VCaP (cell line): ENCODE measurements at regions not wholly inside any gene's neighbourhood (a gene's known extent, or its start where the extent isn't known, plus 50 kb on each side); places are given as distances from the start of the nearest gene placed in this dataset.

Experiments
- H3K27ac ChIP-seq: fragments of 450-650 bp; 2 replicates; pipeline ENCODE4 v1.5.1; 2017
- TF ChIP-seq, protein P1 (sequence below): fragments of 450-650 bp; conservative IDR thresholded peaks from 2 replicates; pipeline ENCODE4 v1.5.1; 2017; ENCODE audit warnings: mild to moderate bottlenecking, moderate library complexity

DNA sequence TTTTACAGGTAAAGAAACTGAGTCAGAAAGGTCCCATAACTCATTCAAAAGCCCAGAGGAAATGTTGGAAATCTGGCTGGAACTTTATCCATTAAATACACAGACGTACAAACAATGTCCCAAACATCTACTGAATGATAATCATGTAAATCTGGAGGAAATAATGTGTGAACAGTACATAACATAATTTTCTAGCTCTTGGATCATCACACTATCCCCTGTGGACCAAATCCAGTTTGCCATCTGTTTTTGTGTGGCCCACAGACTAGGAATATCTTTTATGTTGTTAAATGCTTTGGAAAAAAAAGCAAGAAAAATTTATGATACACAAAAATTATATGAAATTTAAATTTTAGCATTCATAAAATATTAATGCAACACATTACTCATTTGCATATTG, 389.9 kb upstream of the SOX9 start:
- no peak overlapping the region for H3K27ac ChIP-seq
- TF ChIP-seq, protein P1, sequence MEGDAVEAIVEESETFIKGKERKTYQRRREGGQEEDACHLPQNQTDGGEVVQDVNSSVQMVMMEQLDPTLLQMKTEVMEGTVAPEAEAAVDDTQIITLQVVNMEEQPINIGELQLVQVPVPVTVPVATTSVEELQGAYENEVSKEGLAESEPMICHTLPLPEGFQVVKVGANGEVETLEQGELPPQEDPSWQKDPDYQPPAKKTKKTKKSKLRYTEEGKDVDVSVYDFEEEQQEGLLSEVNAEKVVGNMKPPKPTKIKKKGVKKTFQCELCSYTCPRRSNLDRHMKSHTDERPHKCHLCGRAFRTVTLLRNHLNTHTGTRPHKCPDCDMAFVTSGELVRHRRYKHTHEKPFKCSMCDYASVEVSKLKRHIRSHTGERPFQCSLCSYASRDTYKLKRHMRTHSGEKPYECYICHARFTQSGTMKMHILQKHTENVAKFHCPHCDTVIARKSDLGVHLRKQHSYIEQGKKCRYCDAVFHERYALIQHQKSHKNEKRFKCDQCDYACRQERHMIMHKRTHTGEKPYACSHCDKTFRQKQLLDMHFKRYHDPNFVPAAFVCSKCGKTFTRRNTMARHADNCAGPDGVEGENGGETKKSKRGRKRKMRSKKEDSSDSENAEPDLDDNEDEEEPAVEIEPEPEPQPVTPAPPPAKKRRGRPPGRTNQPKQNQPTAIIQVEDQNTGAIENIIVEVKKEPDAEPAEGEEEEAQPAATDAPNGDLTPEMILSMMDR, result no peak

DNA sequence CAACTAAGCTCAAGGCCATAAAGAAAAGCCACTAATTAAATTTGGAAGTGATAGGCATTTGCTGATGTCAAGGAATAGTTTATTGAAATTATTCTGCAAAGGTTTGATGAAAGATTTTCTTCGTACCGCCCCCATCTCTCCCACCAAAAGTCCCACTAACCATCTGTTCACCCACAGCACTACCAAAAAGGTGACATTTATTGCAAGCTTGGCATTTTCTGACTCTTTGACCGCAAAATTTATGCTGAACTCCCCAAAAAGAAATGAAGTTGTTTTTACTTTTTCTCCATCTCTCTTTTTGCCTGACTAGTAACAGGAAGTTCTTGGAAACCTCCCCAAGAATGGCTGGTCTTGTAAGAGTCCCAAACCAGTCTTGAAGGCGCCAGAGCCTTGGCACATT, 384.9 kb upstream of the SOX9 start:
- TF ChIP-seq, protein P1, result no peak
- H3K27ac ChIP-seq, result no peak overlapping the region

DNA sequence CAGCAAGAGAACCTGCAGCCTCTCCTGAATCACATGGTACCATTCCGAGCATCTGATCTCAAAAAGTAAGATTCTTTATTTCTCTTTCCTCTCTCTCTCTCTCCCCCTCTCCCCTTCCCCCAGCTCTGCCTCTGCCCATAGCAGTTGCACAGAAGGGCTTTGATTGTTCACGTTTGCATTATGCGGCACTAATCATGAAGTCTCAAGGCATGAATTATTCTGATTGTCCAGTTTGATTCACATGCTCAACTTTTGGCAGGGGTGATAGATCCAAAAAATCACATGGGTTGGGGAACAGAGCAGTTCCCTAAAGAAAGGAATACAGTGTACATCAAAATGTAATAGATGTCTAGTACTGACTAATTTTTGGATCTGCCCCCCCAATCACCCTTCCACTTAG, 380.0 kb upstream of the SOX9 start:
- TF ChIP-seq, protein P1, result no peak
- no peak overlapping the region for H3K27ac ChIP-seq

DNA sequence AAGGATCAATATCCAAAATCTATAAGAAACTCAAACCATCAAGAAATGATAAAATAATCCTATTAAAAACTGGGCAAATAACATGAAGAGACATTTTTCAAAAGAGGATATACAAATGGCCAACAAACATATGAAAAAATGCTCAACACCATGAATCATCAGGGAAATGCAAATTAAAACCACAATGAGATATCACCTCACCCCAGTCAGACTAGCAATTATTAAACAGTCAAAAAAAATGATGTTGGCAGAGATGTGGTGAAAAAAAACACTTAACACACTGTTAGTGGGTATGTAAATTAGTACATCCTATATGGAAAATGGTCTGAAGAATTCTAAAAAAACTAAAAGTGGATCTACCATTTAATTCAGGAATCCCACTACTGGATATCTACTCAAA, 379.0 kb upstream of the SOX9 start:
- TF ChIP-seq, protein P1, result no peak
- no peak overlapping the region for H3K27ac ChIP-seq

DNA sequence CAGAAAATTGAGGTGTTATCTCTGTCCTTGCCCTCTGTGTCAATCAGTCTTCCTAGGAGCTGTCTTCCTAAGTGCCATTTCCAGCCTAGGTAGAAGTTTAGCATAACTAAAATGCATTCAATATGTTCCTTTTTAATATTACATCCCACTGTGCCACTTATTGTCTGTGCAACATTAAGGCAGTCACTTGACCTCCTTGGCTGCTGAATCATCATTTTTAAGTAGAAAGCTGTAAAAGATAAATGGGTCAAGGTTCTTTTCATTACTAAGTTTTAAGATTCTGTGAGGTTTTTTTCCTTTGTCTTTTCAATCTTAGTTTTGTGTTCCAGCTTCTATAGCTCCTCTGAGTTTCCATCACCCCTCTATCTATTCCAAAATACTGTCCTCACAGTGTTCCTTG, 371.9 kb upstream of the SOX9 start:
- no peak overlapping the region for H3K27ac ChIP-seq
- TF ChIP-seq, protein P1, result no peak

DNA sequence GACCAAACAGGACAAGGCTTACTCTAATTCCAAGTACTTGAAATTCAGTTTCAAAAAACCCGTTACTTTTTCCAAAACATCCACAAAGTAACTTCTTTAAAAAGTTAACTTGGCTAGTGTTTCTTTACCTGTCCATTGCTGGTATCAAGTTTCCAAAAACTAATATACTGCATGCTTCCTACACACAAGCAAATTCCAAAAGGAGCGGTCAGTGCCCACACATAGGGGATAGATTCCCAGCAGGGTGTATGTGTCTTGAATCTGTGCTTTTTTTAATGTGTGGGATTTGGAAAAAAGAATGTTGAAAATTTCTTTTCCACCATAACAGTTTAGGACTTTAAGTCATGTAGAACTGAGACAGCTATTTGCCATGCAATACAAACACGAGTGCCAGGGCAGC, 367.8 kb upstream of the SOX9 start:
- H3K27ac ChIP-seq, result no peak overlapping the region
- TF ChIP-seq, protein P1, result no peak

DNA sequence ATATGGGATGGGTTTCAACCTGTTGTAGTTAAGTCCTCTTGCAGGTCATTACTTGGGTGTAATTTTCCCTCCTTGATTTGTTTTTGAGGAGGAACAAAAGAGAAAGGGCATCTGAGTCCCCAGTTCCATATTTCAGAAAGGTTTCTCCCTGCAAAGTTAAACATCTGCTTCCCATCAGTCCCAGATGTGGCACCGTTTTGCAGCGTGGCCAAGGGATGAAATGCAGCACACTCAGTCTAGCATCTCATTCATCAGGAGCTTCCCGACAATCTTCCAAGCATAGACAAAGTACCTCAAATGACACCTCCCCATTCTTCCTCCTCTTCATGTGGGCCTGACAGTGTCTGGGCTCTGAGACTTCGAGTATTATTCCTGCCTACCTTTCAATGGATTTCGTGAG, 363.7 kb upstream of the SOX9 start:
- TF ChIP-seq, protein P1, result no peak
- no peak overlapping the region for H3K27ac ChIP-seq

DNA sequence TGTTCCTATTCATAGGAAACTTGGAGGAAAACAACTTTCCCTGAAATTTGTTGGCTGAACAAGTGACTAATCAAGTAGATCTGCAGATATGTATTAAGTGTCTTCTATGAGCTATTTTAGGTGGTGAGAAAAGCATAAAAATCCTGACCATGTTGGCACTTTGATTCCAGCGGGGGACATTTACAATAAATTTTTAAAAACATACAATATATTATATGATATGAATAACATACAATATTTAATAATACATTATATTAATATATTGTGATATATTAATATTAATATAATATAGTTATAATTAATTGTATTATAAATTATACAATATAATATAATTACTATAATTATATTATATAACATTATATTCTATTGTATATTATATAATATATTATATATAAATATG, 362.9 kb upstream of the SOX9 start:
- TF ChIP-seq, protein P1, result no peak

More for the DNA sequence above, 362.9 kb upstream of the SOX9 start:
- no peak overlapping the region for H3K27ac ChIP-seq
